HepG2 (cell line): ENCODE measurements at regions not wholly inside any gene's neighbourhood (a gene's known extent, or its start where the extent isn't known, plus 50 kb on each side); places are given as distances from the start of the nearest gene placed in this dataset.

Experiments
- CC2D1A ChIP-seq: sonication (generic); formaldehyde crosslinking; IDR thresholded peaks from 2 replicates; pipeline ENCODE4 v1.8.1; 2023; ENCODE audit warnings: mild to moderate bottlenecking, missing genetic modification reagents
- CCAR2 ChIP-seq: fragments of 200-400 bp; formaldehyde crosslinking; optimal IDR thresholded peaks from 2 replicates; pipeline ENCODE3; 2018; ENCODE audit warnings: low read depth, mild to moderate bottlenecking, low read length, moderate library complexity
- CENPT ChIP-seq: sonication (generic); formaldehyde crosslinking; IDR thresholded peaks from 2 replicates; pipeline ENCODE4 v1.8.0; 2022; ENCODE audit warnings: low read depth, mild to moderate bottlenecking, moderate library complexity, missing genetic modification reagents
- DRAP1 ChIP-seq: IDR thresholded peaks from 2 replicates; pipeline ENCODE4 v1.6.1; 2016; ENCODE audit warnings: missing genetic modification reagents, missing compliant biosample characterization
- E2F2 ChIP-seq: sonication (generic); formaldehyde crosslinking; IDR thresholded peaks from 2 replicates; pipeline ENCODE4 v1.4.0; 2020; ENCODE audit warnings: missing genetic modification reagents, borderline replicate concordance
- FOXM1 ChIP-seq: sonication (generic); formaldehyde crosslinking; IDR thresholded peaks from 2 replicates; pipeline ENCODE4 v1.5.0; 2020; ENCODE audit warnings: missing genetic modification reagents
- GMEB1 ChIP-seq: sonication (generic); formaldehyde crosslinking; IDR thresholded peaks from 2 replicates; pipeline ENCODE4 v1.5.1; 2020; ENCODE audit warnings: missing genetic modification reagents, mild to moderate bottlenecking, borderline replicate concordance
- KDM1A ChIP-seq: IDR thresholded peaks from 2 replicates; pipeline ENCODE4 v1.6.1; 2016; ENCODE audit warnings: missing compliant biosample characterization
- NCOA5 ChIP-seq: sonication (generic); formaldehyde crosslinking; IDR thresholded peaks from 2 replicates; pipeline ENCODE4 v1.4.0; 2020; ENCODE audit warnings: missing genetic modification reagents
- NFIB ChIP-seq: sonication (generic); formaldehyde crosslinking; IDR thresholded peaks from 2 replicates; pipeline ENCODE4 v1.9.0; 2021; ENCODE audit warnings: missing genetic modification reagents, mild to moderate bottlenecking, borderline replicate concordance
- NONO ChIP-seq, 2 experiments: fragments of 450-650 bp in 1 of 2; sonication (generic) in 1 of 2; formaldehyde crosslinking in 1 of 2; IDR thresholded peaks in 1 of 2; conservative IDR thresholded peaks in 1 of 2; 2 replicates each; pipeline versions ENCODE4 v1.6.1 to v1.8.0; 2017 to 2022; ENCODE audit warnings: mild to moderate bottlenecking in 1 of 2, missing genetic modification reagents in 1 of 2, moderate library complexity in 1 of 2
- REPIN1 ChIP-seq: sonication (generic); formaldehyde crosslinking; IDR thresholded peaks from 2 replicates; pipeline ENCODE4 v1.8.0; 2022; ENCODE audit warnings: missing genetic modification reagents, low read depth, mild to moderate bottlenecking, borderline replicate concordance
- RERE ChIP-seq: IDR thresholded peaks from 2 replicates; pipeline ENCODE4 v1.6.1; 2016; ENCODE audit warnings: low read depth, missing genetic modification reagents, missing compliant biosample characterization
- SALL2 ChIP-seq: sonication (generic); formaldehyde crosslinking; IDR thresholded peaks from 2 replicates; pipeline ENCODE4 v1.8.1; 2023; ENCODE audit warnings: mild to moderate bottlenecking, missing genetic modification reagents, inconsistent platforms
- TCF7 ChIP-seq: sonication (generic); IDR thresholded peaks from 2 replicates; pipeline ENCODE4 v1.6.1; 2016; ENCODE audit warnings: antibody characterized with exemption, low read depth
- ZNF335 ChIP-seq: sonication (generic); formaldehyde crosslinking; IDR thresholded peaks from 2 replicates; pipeline ENCODE4 v1.4.0; 2020; ENCODE audit warnings: missing genetic modification reagents
- ZNF441 ChIP-seq: sonication (generic); formaldehyde crosslinking; IDR thresholded peaks from 2 replicates; pipeline ENCODE4 v1.7.0; 2021; ENCODE audit warnings: missing genetic modification reagents, borderline replicate concordance
- ZNF451 ChIP-seq: sonication (generic); formaldehyde crosslinking; IDR thresholded peaks from 2 replicates; pipeline ENCODE4 v1.5.0; 2020; ENCODE audit warnings: mild to moderate bottlenecking, missing genetic modification reagents
- ZNF777 ChIP-seq: sonication (generic); formaldehyde crosslinking; IDR thresholded peaks from 2 replicates; pipeline ENCODE4 v1.4.0; 2020; ENCODE audit warnings: missing genetic modification reagents
- TF ChIP-seq, protein P1 (sequence below): sonication (generic); formaldehyde crosslinking; IDR thresholded peaks from 2 replicates; pipeline ENCODE4 v1.9.0; 2021; ENCODE audit warnings: missing genetic modification reagents, mild to moderate bottlenecking, borderline replicate concordance

DNA sequence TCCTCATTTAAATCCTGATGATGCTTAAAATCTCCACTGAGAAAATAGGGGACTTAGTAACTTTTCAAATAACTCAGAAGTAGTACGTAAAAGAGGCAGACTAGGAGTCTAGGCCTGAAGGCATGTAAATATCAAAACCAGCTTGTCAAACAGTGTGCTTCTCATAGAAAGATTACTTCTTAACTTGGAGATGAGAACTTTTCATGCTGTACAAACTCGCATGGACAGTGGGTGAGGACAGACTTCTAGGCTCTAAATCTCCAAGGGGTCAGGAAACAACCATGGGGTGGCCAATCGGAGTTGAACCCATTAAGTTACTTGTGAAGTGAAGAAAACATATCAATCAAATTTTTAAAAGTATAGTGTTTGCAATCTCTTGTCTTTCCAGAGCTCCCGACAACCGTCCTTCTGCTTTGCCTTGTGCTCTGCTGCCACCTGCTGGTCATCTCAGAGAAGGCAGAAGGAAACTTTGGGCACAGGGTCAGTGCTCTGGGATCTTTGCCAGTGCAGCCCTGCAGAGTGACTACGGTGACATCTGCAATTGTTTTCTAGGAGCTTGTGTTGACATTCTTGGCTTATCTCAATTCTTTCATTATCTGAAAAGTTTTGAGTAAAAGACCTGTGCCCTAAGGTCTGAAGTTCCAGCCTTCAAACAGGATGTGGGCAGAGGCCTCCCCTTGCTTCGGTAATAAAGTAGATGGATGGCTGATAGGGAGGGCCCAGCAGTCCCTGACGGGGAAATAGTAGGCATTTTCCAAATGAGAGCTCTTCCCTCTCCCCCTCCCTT, 105.1 kb upstream of the PDE4B start (continued):
- no peak for TF ChIP-seq ZNF335 (CRISPR knock-in tag)
- peak; percentile 50; the same call in 1 of the 2 replicates for TF ChIP-seq RERE
- peak; percentile 33; the same call in 1 of the 2 replicates for TF ChIP-seq ZNF451
- TF ChIP-seq DRAP1 (CRISPR knock-in tag), result no peak
- TF ChIP-seq NCOA5 (CRISPR knock-in tag), result no peak
- peak; percentile 79 for TF ChIP-seq TCF7
- no peak for TF ChIP-seq FOXM1 (CRISPR knock-in tag)
- TF ChIP-seq CCAR2, result no peak
- peak; percentile 47; the same call in 1 of the 2 replicates for TF ChIP-seq KDM1A (CRISPR knock-in tag)
- no peak for TF ChIP-seq CENPT
- no peak for TF ChIP-seq NFIB (CRISPR knock-in tag)
- no peak for TF ChIP-seq SALL2
- no peak for TF ChIP-seq ZNF777 (CRISPR knock-in tag)
- no peak for TF ChIP-seq NONO (IDR thresholded peaks at IDR 0.05)
- TF ChIP-seq NONO (CRISPR knock-in tag; conservative IDR thresholded peaks at IDR 0.05), result peak; percentile 75
- no peak for TF ChIP-seq ZNF441 (CRISPR knock-in tag)
- TF ChIP-seq, protein P1, sequence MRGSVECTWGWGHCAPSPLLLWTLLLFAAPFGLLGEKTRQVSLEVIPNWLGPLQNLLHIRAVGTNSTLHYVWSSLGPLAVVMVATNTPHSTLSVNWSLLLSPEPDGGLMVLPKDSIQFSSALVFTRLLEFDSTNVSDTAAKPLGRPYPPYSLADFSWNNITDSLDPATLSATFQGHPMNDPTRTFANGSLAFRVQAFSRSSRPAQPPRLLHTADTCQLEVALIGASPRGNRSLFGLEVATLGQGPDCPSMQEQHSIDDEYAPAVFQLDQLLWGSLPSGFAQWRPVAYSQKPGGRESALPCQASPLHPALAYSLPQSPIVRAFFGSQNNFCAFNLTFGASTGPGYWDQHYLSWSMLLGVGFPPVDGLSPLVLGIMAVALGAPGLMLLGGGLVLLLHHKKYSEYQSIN (CRISPR knock-in tag), result no peak
- 0 out of 2 replicates have a peak, but pooled peaks have one; percentile 18 for TF ChIP-seq REPIN1
- peak; percentile 21; the same call in 1 of the 2 replicates for TF ChIP-seq GMEB1 (CRISPR knock-in tag)
- TF ChIP-seq CC2D1A (CRISPR knock-in tag), result no peak
- TF ChIP-seq E2F2, result no peak
